ENCODE measurements at regions not wholly inside any gene's neighbourhood (a gene's known extent, or its start where the extent isn't known, plus 50 kb on each side); places are given as distances from the start of the nearest gene placed in this dataset.

GRCh38 chr2:215879977-215880940 is 133.1 kb downstream of the MREG start:
- TF ChIP-seq RAD21 (IDR thresholded peaks at IDR 0.05) (no peak), CTCF (IDR thresholded peaks at IDR 0.05; ENCODE audit: low read depth, low read length, missing input control) (no peak), FOXA1 (IDR thresholded peaks at IDR 0.05) (no peak), YY1 (IDR thresholded peaks at IDR 0.05) (no peak), ZBTB33 (IDR thresholded peaks at IDR 0.05) (no peak), MAX (IDR thresholded peaks at IDR 0.05) (no peak), ATF3 (IDR thresholded peaks at IDR 0.05) (no peak), EGR1 (IDR thresholded peaks at IDR 0.05; ENCODE audit: low read depth in 2 of 2) (no peak), HNF4A (conservative IDR thresholded peaks at IDR 0.05) (no peak), REST (IDR thresholded peaks at IDR 0.05) (no peak)

Data from liver (tissue), 3 donors.